ENCODE measurements at regions not wholly inside any gene's neighbourhood (a gene's known extent, or its start where the extent isn't known, plus 50 kb on each side); places are given as distances from the start of the nearest gene placed in this dataset.
"Not testable (repeated sequence)": the region's sequence is repeated elsewhere in the genome, so short reads cannot be mapped to it uniquely, and the experiment has no call there.

DNA sequence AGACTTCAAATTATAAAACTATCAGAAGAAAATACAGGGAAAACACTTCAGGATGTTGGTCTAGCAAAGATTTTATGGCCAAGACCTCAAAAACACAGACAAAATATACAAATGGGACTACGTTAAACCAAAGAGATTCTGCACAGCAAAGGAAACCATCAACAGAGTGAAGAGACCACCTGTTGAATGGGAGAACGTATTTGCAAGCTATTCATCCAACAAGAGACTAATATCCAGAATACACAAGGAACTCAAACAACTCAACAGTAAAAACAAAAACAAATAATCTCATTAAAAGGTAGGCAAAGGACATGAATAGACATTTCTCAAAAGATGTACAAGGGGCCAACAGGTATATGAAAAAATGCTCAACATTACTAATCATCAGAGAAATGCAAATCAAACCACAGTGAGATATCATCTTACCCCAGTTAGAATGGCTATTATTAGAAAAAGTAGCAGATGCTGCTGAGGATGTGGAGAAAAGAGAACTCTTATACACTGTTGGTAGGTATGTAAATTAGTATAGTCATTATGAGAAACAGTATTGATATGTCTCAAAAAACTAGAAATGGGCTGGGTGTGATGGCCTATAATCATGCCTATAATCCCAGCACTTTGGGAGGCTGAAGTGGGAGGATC lies 112.6 kb downstream of the LRIG2 start:
- DNase-seq, result no peak

DNA sequence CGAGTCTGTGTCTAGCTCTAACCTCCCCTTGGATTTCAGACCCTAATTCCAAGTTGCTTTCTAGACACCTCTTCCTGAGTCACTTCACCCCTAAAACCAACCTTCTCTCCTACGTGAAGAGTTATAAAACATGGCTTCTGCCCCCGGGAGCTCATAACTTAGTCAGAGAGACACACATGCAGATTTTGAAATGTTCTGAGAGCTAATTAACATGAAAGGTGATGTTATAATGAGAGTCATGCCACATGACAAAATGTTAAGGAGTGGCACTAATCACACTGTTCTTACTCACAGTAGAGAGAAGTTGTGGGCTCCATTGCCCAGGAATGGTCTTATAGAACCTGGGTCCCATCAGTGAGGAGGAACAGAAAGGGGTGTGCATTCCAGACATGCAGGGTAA lies 117.1 kb downstream of the LRIG2 start:
- DNase-seq, result no peak

DNA sequence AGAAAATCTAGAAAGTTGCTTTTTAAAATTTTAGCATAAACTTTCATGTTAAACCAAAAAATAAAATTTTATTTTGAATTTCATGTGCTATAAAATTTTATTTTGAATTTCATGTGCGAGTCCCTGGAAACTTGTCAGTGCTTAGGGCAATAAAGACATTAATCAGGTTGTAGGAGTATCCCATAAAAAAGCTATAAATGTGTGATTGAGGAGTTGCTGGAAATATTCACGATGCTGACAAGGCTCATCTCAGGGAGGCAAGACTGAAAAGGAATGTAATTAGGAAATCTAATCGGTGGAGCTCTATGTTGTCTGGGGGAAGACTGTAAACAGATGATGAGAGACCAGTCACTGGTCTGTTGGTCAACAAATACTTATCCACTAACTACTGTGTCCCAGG lies 117.9 kb downstream of the LRIG2 start:
- no peak for DNase-seq

DNA sequence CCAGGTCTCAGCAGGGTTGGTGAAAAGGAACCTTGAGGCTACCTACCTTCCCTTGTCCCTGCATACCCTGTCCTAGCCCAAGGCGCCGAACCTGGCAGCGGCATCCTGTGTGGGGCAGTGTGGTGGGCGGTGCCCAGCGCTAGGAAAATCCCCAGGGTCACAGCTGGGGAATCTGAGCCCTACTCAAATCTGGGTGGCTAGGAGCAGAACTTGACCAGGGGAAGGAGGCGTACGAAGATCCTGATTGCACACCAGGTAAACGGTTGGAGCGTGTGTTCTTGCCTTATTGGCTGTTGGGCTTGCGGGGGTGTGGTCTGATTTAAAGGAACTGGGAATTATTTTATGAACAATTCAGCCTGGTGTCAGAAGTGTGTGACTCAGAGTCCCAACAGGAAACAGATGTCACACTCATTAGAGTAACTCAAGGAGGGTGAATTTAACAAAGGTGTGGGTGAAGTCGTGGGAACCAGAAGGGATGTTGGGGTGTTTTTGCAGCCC lies 118.6 kb downstream of the LRIG2 start:
- DNase-seq, result peak; percentile 4

DNA sequence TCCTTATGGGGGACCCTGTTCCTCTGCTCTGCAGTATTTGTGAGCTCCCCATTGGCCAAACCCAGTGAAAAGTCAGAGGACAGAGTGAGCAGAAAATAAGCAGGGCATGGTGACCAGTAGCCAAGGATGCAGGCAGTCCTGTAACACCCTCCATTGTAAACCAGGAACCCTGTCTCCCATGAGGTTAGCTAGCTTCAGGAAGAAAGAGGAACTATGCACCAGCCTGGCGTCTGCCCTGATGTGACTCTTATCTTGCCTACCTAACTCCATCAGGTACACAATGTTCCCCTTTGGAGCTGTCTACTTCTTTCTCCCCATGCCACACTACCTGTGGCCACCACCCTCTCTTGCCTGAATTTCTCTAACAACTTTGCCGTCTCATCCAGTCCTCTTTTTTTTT lies 119.2 kb downstream of the LRIG2 start:
- peak; percentile 22 for DNase-seq

DNA sequence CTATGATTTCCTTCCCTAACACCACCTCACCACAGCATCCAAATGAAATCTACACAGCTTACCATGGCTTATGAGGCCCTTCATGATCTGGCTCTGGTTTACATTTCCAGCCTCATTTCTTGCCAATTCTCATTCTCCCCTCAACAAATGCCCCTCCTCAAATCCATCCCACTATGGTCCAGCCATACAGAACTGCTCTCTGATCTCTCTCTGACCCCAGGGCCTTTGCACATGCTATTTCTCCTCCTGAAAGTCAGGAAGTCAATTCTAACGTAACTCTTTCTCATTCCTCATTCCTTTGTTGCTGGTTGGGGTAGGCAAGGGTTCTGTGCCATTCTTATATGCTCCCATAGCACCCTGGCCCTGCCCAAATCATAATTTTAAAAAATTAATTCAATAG lies 120.0 kb downstream of the LRIG2 start:
- DNase-seq, result no peak

DNA sequence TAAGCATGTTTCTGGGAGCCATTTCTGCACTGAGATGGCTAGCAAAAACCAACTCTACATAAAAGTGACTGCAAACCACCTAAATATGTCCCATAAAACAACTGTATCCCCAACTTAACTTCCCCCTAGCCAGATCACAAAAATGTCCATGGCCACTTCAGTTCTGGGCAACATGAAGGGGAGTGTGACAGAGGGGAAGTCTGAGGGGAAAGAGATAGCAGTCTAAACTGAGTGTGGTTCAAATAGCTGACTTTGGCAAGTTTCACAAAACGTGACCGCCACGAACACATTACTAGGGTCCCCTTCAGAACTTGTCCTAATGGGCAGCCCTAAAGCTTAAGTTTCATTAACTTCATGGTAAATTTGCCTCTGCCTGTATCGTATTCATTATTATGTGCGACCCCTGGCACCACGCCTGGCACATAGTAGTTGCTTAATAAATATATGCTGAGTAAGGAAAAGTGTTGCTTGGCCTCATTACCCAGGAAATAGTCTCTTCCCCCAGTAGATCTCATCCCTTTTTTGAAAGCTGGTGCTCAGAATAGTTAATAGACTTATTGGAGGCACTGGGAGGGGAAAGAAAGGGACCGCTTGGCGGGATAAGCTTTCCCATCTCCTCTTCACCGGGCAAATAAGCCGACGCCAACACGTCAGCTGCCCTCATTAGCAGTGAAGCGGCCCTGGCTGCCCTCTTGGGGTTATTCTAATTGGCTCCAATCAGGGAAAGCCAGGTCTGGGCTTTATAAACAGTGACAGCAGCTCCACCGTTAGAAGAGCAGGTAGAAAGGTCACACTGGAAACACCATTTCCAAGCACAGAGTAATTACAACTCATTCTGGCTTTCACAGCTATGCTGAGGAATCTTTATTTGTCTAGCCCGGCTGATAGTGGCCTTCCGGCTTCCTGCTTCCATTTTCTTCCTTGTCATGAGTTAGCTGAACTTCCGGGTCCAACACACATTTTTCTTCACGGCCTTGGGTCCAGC lies 122.1 kb downstream of the LRIG2 start:
- no peak for DNase-seq

DNA sequence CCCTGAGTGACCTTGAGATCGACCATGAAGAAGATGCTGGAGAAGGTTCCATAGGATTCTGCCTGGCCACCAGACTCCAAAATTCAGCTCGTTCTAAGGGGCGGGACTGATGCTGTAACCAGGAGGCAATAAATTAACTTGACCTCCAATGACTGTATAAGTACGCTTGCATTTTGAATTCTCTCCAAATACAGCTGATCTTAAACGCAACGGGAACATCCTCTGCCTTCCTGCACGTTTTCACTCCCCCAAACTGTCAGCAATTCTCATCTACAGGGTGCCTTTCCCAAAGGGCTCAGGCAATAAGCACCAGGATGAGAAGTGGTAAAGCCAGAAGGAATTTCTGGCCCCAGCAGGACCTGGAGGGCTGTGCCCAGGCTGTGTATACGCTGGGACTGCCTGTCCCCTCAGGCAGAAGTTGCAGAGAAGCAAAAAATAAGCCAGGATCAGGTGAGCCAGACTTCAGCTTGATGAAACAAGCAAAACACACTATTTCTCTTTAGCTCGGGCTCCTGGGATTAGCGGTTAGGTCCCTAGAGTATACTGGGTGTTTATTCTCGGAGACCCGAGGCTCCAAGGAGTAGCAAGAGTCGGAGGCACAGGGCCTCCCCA lies 124.8 kb downstream of the LRIG2 start:
- no peak for DNase-seq

DNA sequence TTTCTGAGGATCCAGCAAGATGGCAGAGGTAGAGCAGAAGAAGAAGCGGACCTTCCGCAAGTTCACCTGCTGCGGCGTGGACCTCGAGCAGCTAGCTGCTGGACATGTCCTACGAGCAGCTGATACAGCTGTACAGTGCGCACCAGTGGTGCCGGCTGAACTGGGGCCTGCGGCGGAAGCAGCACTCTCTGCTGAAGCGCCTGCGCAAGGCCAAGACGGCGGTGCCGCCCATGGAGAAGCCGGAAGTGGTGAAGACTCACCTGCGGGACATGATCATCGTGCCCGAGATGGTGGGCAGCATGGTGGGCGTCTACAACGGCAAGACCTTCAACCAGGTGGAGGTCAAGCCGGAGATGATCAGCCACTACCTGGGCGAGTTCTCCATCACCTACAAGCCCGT lies 125.8 kb downstream of the LRIG2 start:
- no peak for DNase-seq

DNA sequence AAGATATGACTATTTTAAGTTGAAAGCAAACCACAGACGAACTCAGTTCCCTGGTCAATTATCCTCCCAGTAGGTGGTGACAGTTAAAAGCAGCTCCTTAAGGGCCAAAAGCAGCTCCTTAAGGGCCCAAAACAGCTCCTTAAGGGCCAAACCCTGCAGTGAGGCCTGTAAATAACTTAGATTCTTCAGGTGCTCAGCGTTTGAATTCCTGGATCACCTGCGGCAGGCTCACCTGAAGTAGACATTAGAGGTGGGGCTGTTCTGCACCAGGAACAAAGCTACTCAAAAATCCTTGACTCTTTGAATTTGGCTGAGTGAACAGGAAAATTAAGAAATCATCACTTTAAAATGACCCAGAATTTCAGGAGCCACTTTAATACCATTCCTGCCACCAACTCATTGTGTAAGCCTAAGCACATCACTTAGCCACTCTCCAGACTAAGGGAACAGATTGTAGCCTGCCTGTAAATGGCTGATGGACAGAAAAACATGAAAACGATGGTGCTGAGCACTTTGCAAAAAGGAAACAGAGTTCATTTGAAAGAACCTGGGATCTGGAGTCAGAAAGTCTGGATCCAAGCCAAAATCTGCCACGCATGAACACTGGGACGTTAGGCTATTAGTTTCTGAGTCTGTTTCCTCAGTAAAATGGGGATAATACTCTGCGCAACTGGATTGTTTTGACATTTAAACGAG lies 126.9 kb downstream of the LRIG2 start:
- no peak for DNase-seq

DNA sequence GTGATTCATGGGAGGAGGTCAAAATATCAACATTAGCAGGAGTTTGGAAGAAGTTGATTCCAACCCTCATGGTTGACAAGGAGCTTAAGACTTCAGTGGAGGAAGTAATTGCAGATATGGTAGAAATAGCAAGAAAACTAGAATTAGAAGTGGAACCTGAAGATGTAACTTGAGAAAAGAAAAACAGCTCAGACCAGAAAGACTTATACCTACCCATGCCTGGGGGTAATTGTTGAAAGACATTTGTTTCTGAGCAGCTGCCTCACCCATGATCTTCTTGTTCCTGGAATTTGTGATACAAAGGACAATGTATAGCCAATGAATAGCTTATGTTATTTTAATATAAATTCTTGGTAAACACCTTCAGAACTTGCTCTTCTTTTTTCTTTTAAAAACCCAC lies 128.6 kb downstream of the LRIG2 start:
- no peak for DNase-seq

DNA sequence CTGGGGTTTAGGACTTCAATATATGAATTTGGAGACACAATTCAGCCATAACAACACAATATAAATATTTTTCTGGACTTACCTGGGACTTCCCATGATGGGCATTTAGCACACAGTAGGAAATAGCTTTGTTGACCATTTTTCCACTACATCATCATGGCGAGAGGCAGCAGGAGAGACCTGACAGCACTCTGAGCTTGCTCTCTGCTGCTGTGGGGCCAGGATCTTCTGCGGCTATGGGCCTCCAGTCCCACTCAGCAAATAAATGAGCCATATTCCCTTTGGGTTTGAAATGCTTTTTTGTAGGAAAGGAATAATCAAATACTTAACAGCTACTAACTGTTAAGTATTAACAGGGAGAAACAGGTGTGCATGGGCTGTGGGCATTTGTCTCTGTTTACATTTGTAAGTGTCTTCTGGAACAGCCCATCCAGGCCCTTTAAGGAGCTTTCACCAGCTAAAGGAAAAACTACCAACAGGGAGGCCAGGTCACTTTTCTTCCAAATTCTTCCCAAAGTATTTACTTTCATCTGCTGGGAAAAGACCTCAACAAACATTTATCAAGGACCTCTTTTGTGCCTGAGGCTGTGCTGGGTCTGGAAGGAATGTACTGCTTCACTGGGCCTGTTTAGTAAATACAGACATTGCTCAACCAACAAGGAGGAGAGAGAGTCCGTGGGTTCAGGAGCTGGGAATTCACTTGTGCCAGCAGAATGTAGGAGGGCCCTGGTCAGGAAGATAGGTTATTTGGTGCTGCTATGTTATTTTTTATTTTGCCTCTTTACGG lies 133.2 kb downstream of the LRIG2 start:
- no peak for DNase-seq

DNA sequence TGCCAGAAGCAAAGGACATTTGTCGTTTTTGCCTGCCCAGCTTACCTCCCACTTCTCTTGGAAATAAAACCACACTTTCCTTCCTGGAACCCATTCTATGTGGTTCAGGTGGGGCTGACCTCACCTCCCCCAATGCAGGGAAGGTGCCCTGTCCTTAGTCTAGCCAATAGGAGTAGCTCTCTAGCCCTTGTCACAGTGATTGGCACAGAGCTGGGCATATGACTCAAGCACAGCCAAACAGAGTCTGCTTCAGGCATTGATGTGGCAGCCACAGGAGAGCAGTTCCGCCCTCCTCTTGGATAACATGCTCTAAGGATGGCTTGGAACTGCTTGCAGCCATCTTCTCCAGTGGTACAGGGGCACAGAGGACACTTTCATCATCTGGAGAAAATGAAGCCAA lies 134.0 kb downstream of the LRIG2 start:
- no peak for DNase-seq

DNA sequence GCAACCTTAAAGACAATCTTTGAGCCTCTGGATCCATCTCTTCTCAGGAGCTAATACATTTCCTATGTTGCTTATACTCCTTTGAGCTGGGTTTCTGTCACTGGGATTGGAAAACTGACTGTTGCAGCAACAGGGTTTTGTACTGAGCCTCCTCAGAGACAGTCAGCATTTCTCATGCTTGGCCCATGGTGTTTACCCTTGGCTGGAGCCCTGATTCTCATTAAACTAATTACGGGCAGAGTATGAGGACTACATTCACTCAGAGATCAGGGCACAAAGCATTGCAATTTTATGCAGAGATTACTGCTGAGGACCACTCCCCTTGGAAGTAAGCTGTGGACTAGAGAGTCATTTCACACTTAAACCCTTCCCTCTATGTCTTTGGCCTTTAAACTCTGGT lies 134.5 kb downstream of the LRIG2 start:
- DNase-seq, result no peak

DNA sequence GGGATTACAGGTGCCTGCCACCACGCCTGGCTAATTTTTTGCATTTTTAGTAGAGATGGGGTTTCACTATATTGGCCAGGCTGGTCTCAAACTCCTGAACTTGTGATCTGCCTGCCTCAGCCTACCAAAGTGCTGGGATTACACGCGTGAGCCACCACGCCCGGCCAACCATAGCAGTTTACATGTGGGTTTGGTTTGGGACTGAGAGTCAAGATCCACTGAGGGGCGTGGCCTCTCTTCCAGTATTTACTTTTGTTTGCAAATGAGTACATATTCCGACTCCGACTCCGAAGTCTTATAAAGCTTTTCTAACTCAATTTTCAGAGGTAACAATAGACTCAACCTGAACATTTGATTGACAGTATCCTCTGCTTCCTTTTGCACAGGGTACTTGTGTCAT lies 135.4 kb downstream of the LRIG2 start:
- DNase-seq, result not testable (repeated sequence)

DNA sequence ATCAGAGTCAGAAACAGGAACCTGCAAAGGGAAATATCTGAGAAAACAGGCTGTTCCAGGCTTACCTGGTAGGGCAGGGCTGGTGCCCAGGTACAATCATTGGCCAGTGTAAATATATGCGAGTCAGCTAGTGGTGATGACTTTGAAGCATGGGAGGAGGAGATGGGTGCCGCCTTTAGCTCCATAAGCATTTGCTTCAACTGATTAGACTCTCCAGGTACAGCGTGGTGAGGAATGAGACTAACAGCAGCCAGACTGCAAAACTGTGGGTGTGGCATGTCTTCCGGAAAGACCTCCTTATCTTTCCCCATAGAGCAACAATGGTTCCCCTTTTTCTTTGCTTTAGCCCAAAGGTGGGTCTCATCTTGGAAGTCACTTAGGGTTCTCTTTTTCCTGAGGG lies 137.2 kb downstream of the LRIG2 start:
- DNase-seq, result peak; percentile 77

DNA sequence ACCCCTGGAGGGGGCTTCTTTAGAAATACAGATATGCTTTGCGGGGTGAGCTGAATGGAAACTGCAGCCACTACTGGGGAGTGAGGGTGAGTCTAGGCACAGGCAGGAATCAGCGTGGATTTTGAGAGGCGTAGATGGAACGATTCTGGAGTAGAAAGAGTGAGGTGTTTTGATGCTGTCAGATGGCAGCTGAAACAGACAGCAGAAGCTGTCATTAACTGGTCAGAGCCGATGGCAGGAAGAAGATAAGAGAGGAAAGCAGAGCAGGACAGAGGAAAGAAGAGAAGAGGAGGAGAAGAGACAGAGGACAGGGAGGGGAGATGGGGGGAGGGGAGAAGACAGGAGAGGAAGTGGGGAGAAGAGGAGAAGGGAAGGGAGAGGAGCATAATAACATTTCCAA lies 138.5 kb downstream of the LRIG2 start:
- no peak for DNase-seq

DNA sequence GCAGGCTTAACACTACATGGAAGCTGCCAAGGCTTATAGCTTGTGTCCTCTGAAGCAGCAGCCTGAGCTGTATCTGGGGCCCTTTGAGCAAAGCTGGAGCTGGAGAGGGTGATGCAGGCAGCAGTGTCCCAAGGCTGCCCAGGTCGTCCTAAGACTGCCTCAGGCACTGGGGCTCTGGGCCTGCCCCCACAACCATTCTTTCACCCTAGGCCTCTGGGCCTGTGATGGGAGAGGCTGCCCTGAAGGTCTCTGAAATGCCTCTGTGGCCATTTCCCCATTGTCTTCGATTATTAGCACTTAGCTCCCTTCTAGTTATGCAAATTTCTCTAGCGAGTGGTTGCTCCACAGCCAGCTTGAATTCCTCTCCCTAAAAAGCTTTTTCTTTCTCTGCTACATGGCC lies 142.0 kb downstream of the LRIG2 start:
- DNase-seq, result no peak

DNA sequence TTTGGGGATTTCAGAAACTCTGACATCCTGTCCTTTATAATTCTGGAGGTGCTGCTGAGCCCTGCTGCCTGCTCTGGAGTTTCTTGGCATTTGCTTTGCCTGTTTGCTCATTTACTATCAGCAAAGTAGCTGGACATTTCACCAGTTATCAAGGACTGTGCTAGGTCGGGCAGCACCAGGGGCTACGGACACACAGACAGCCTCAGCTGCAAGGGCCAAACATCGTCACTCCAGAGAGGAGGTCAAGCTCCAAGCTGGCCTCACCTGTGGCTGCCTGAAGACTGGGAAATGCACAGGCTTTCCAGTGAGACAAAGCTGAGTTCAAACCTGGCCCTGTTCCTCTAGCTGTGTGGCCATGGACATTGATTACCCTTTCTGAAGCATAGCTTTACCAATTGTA lies 143.7 kb downstream of the LRIG2 start:
- no peak for DNase-seq

DNA sequence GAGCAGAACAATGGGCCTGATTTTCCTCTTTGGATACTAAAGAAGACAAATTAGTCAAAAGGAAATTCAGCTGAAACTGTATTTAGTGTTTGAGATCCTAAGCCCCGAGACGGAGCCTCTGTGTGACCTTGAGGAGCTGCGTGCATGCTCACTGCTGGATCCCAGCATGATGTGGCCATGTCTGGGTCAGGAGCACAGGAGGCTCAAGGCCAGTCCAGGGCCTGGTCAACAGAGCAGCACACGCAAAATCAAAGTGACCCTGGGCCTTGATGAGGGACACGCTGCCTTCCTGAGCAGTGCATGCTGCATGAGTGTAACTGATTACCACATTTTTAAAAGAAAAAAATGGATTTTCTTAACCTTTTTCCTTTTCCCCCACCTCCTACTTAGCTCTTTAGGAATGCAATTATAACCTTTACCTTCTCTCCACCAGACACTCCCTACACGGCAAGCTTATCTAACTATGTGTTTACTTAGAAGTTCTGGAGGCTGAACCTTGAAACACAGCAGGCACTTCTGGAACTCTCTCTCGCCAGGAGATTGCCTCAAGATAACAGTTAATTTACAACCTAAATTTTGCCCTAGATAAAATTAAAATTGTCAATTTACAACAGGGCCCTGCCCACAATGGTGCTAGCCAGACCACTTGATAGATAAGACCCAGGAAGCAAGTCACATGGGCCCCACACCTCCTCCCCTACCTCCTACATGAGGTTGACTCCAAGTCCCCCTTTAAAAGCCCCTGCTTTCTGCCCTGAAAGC lies 144.6 kb downstream of the LRIG2 start:
- DNase-seq, result peak; percentile 49

DNA sequence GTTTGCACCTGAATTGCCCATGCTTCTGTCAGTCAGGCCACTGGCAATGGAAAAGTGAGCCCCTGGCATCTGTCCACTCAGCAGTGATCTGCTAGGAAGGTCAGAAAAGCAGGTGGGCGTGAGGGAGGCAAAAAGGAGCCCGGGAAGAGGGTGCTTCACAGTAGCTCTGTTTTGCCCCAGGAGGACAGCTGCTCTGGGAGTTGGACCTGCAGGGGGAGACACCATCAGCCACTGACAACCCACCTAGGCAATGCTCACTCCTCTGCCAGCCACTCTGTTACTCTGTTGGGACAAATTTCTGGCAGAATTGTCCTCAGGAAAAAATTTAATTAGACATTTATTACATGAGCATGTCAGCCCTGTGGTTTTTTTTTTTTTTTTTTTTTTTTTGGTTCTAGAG lies 146.4 kb downstream of the LRIG2 start:
- DNase-seq, result peak; percentile 25

DNA sequence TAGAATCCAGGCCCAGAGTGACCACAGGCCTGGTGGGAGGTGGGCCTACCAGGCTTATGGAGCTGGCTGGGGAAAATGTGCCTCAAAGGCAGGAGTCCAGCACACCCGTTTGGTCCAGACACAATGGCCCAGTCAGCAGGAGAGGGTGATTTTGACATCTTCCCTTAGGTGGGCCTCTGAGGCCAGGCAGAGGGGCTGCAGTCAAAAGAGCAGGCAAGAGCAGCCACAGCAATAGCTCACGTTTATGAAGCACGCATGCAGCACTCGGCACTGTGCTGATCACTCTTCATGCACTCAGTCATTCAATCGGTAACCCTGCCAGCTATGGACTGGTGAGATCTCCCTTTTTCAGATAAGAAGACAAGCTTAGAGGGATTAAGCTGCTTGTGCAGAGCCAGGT lies 146.8 kb downstream of the LRIG2 start:
- DNase-seq, result no peak

Measured in hematopoietic multipotent progenitor cell treated with erythropoietin and hydrocortisone succinate and interleukin-3 and kit ligand, for 6 days (in vitro differentiated cells).